CD14-positive monocyte (primary cell): ENCODE measurements at regions not wholly inside any gene's neighbourhood (a gene's known extent, or its start where the extent isn't known, plus 50 kb on each side); places are given as distances from the start of the nearest gene placed in this dataset.
A peak's percentile ranks its signal among the peaks of the same experiment; 100 is the strongest.

Experiments
- DNase-seq, 3 donors: peaks; one replicate each; pipeline ENCODE4 v3.0.0-alpha.2; 2011 to 2022
- H2AFZ ChIP-seq: 2 replicates; pipeline ENCODE4 v1.6.0; 2012; ENCODE audit warnings: mild to moderate bottlenecking, low read depth, low read length, inconsistent platforms; ENCODE audit not compliant: insufficient read depth, poor library complexity, severe bottlenecking
- H3K27ac ChIP-seq, 2 donors: 1 replicate in 1 of 2; 2 replicates in 1 of 2; pipeline ENCODE4 v1.5.1; 2012 to 2013; ENCODE audit warnings: low read length in 2 of 2, control low read depth in 1 of 2, inconsistent platforms in 1 of 2, low read depth in 1 of 2, mild to moderate bottlenecking in 1 of 2
- H3K27me3 ChIP-seq, 2 donors: one replicate each; pipeline versions ENCODE4 v1.6.0 to v1.6.1; 2011 to 2013; ENCODE audit warnings: low read length in 2 of 2; ENCODE audit not compliant: control insufficient read depth in 2 of 2, insufficient read depth in 2 of 2
- H3K36me3 ChIP-seq, 2 donors: replicated peaks in 1 of 2; 1 replicate in 1 of 2; 2 replicates in 1 of 2; pipeline versions ENCODE4 v1.5.1 to v1.6.1; 2012 to 2013; ENCODE audit warnings: low read length in 2 of 2, control low read depth in 1 of 2, inconsistent platforms in 1 of 2, mild to moderate bottlenecking in 1 of 2; ENCODE audit not compliant: insufficient read depth in 2 of 2, control insufficient read depth in 1 of 2
- H3K4me1 ChIP-seq, 2 donors: 1 replicate in 1 of 2; 2 replicates in 1 of 2; pipeline versions ENCODE4 v1.5.1 to v1.6.1; 2012 to 2013; ENCODE audit warnings: low read length in 2 of 2, control low read depth in 1 of 2, inconsistent platforms in 1 of 2, mild to moderate bottlenecking in 1 of 2, moderate library complexity in 1 of 2; ENCODE audit not compliant: insufficient read depth in 2 of 2, control insufficient read depth in 1 of 2
- H3K4me2 ChIP-seq: replicated peaks from 2 replicates; pipeline ENCODE3; 2012; ENCODE audit warnings: low read length, moderate library complexity, mild to moderate bottlenecking; ENCODE audit not compliant: poor library complexity, severe bottlenecking; ENCODE audit errors: extremely low read depth
- H3K4me3 ChIP-seq, 3 experiments: fragments of 200-600 bp in 1 of 3; sonication (generic) in 1 of 3; replicated peaks in 1 of 3; 1 replicate in 2 of 3; 2 replicates in 1 of 3; pipeline ENCODE4 v1.5.1; 2011 to 2013; ENCODE audit warnings: low read length in 3 of 3, mild to moderate bottlenecking in 3 of 3, control low read depth in 2 of 3, low read depth in 2 of 3, inconsistent platforms in 1 of 3, moderate library complexity in 1 of 3
- H3K79me2 ChIP-seq: 2 replicates; pipeline ENCODE4 v1.6.0; 2012; ENCODE audit warnings: mild to moderate bottlenecking, control low read depth, inconsistent platforms, low read length, moderate library complexity; ENCODE audit not compliant: insufficient read depth
- H3K9ac ChIP-seq: 2 replicates; pipeline ENCODE4 v1.6.0; 2017; ENCODE audit warnings: low read length, mild to moderate bottlenecking; ENCODE audit not compliant: insufficient read depth, poor library complexity, severe bottlenecking
- H3K9me3 ChIP-seq, 2 donors: replicated peaks in 1 of 2; 1 replicate in 1 of 2; 2 replicates in 1 of 2; pipeline versions ENCODE4 v1.5.1 to v1.6.1; 2012 to 2013; ENCODE audit warnings: low read length in 2 of 2, control low read depth in 1 of 2; ENCODE audit not compliant: control insufficient read depth in 1 of 2, insufficient read depth in 1 of 2
- H4K20me1 ChIP-seq: 2 replicates; pipeline ENCODE4 v1.6.0; 2012; ENCODE audit warnings: mild to moderate bottlenecking, low read length, control low read depth, moderate library complexity; ENCODE audit not compliant: insufficient read depth
- H3K27ac Mint-ChIP-seq, 7 donors: one replicate each; pipeline ENCODE4 v1.8.0; 2020; ENCODE audit warnings: mild to moderate bottlenecking in 7 of 7, mixed read lengths in 7 of 7, moderate library complexity in 6 of 7, inconsistent platforms in 2 of 7
- H3K27me3 Mint-ChIP-seq, 3 donors: one replicate each; pipeline ENCODE4 v1.8.0; 2021 to 2022; ENCODE audit warnings: low read depth in 3 of 3, mild to moderate bottlenecking in 3 of 3, mixed read lengths in 3 of 3, moderate library complexity in 3 of 3, inconsistent platforms in 1 of 3
- H3K36me3 Mint-ChIP-seq, 2 donors: one replicate each; pipeline ENCODE4 v1.8.0; 2020; ENCODE audit warnings: mixed read lengths in 2 of 2, inconsistent platforms in 1 of 2, mild to moderate bottlenecking in 1 of 2
- H3K4me1 Mint-ChIP-seq: one replicate; pipeline ENCODE4 v1.8.0; 2020; ENCODE audit warnings: mild to moderate bottlenecking, mixed read lengths
- H3K4me3 Mint-ChIP-seq, 2 donors: one replicate each; pipeline ENCODE4 v1.8.0; 2020; ENCODE audit warnings: mild to moderate bottlenecking in 2 of 2, mixed read lengths in 2 of 2, moderate library complexity in 1 of 2
- H3K9me3 Mint-ChIP-seq, 7 donors: one replicate each; pipeline ENCODE4 v1.8.0; 2020 to 2022; ENCODE audit warnings: mixed read lengths in 7 of 7, mild to moderate bottlenecking in 6 of 7, moderate library complexity in 6 of 7, inconsistent platforms in 2 of 7
- WGBS: methylation state at CpG from one replicate; pipeline ENCODE4 v1.1.5; 2013; ENCODE audit warnings: missing lambda C conversion rate; ENCODE audit not compliant: insufficient coverage; 5-methylcytosine and 5-hydroxymethylcytosine counted together
- intact Hi-C, 2 donors: fragments of 100-400 bp; cut with micrococcal nuclease; formaldehyde crosslinking; loops; one replicate each; pipeline versions ENCODE4 v1.15.0 to v1.15.1; 2023
- TF ChIP-seq, protein P1 (sequence below): fragments of 200-600 bp; IDR thresholded peaks from one replicate; pipeline ENCODE4 v1.8.0; 2022; ENCODE audit warnings: antibody characterized with exemption, mild to moderate bottlenecking

DNA sequence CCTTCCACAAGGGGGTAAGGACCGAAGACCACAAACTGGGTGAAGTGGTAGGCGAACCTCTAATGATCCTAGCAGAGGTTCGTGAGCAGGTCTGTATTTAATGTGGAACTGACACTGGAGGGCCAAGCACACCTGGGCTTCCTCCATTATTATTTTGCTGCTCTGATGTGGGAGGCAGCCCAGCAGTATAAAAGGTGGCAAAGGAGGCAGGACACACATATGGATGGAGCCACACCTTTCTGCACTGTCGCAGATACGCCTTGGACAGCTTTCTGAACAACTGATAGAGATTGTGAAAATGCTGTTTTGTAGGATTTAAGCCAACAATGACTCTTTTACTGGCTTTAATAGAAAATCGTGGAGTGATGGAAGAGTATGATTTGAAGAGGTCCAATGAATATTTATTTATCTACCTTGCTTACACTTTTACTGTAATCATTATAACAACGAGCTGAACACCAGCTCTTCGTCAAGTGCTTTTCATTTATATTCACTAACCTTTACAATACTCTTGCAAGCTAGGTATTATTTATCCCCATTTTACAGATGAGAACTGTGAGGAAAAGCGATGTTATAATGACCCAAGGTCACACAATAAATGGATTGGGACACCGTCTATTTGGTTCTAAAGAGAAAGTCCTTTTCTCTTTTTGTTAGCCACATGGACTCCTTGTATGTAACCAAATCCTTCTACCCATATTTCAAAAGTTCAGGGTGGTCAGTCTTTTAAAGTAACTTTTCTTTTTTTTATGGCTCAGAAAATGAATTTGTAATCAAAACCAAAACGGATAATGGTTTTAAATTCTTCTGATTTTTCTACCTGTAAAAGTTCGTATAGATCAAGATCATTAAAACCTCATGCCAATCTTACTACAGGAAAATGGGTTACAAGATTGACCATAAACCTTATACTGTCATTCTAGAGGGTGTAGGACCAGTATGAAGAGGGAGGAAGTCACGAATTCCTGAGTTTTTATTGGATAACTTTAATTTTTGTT lies 116.9 kb downstream of the UTRN start:
- Histone ChIP-seq H3K27me3 (no peaks in the 10 kb centered on the region), H3K9me3 (peaks cover 7 to 8% of the 10 kb centered on the region in 2 donors), H2AFZ (no peak overlapping the region), H3K36me3 (peaks cover 3 to 43% of the 10 kb centered on the region in 2 donors), H3K9ac (no peak overlapping the region), H3K4me2 (no peak overlapping the region), H3K79me2 (peaks cover 93% of the 10 kb centered on the region), H3K4me1 (peaks cover 3 to 6% of the 10 kb centered on the region in 2 donors), H4K20me1 (peaks cover 77% of the 10 kb centered on the region), H3K27ac (no peak overlapping the region), H3K4me3 (no peak overlapping the region)
- no peak for DNase-seq
- TF ChIP-seq, protein P1, sequence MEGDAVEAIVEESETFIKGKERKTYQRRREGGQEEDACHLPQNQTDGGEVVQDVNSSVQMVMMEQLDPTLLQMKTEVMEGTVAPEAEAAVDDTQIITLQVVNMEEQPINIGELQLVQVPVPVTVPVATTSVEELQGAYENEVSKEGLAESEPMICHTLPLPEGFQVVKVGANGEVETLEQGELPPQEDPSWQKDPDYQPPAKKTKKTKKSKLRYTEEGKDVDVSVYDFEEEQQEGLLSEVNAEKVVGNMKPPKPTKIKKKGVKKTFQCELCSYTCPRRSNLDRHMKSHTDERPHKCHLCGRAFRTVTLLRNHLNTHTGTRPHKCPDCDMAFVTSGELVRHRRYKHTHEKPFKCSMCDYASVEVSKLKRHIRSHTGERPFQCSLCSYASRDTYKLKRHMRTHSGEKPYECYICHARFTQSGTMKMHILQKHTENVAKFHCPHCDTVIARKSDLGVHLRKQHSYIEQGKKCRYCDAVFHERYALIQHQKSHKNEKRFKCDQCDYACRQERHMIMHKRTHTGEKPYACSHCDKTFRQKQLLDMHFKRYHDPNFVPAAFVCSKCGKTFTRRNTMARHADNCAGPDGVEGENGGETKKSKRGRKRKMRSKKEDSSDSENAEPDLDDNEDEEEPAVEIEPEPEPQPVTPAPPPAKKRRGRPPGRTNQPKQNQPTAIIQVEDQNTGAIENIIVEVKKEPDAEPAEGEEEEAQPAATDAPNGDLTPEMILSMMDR, result no peak
- peaks cover 5 to 12% (median 8%) of the 10 kb centered on the region in 7 donors for H3K9me3 Mint-ChIP-seq
- H3K27me3 Mint-ChIP-seq, result no peaks in the 10 kb centered on the region
- peaks cover 33 to 38% of the 10 kb centered on the region in 2 donors for H3K36me3 Mint-ChIP-seq
- H3K27ac Mint-ChIP-seq, result peak overlapping the region in 1 of 7 donors; percentile 3
- intact Hi-C loops, result loop anchor here in 1 of 2 donors (10.0 kb wide), 1 partner anchor 117 kb away; the partner anchor contains the start of gene UTRN
- H3K4me1 Mint-ChIP-seq, result peaks cover 11% of the 10 kb centered on the region
- WGBS, result 100% methylated on average over 2 of the region's 13 CpGs
- no peak overlapping the region for H3K4me3 Mint-ChIP-seq

DNA sequence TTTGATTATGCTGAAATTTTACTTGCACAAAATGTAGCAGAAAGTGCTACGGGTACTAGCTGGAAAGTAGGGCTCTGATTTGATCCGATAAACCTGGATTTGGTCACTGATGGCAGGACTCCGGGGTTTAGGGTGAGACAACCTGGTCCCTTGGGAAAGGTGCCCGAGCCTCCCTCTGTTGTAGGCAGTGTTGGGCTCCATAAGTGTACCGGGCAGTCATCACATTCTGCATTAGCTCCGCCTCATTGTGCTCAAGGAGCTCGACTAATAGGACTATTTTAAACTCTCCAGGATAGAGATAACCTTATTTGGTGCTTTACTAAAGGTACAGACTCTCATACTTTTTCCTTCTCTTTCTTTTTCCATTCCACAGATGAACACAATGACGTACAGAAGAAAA lies 117.6 kb downstream of the UTRN start:
- peak overlapping the region in 2 of 7 donors; percentile 3 to 46 for H3K27ac Mint-ChIP-seq
- Histone ChIP-seq H3K4me2 (no peak overlapping the region), H3K4me1 (peaks cover 3 to 6% of the 10 kb centered on the region in 2 donors), H3K36me3 (peaks cover 3 to 41% of the 10 kb centered on the region in 2 donors), H3K27ac (no peak overlapping the region), H3K9ac (no peak overlapping the region), H2AFZ (no peak overlapping the region), H3K27me3 (no peaks in the 10 kb centered on the region), H3K79me2 (peaks cover 93% of the 10 kb centered on the region), H3K4me3 (no peak overlapping the region), H4K20me1 (peaks cover 77% of the 10 kb centered on the region), H3K9me3 (peaks cover 6% of the 10 kb centered on the region in 2 donors)
- no peak for DNase-seq
- WGBS, result 100% methylated on average over 4 of the region's 8 CpGs
- H3K27me3 Mint-ChIP-seq, result no peaks in the 10 kb centered on the region
- peaks cover 11% of the 10 kb centered on the region for H3K4me1 Mint-ChIP-seq
- TF ChIP-seq, protein P1, result no peak
- intact Hi-C loops, result loop anchor here in 1 of 2 donors (10.0 kb wide), 1 partner anchor 118 kb away; the partner anchor contains the start of gene UTRN
- peaks cover 30 to 37% of the 10 kb centered on the region in 2 donors for H3K36me3 Mint-ChIP-seq
- H3K4me3 Mint-ChIP-seq, result no peak overlapping the region
- H3K9me3 Mint-ChIP-seq, result peaks cover 4 to 8% (median 5%) of the 10 kb centered on the region in 7 donors
